ENCODE measurements at regions not wholly inside any gene's neighbourhood (a gene's known extent, or its start where the extent isn't known, plus 50 kb on each side); places are given as distances from the start of the nearest gene placed in this dataset.

- DNase-seq (ENCODE audit: low spot score) = no peak
Measured at GRCh38 chr11:131234221-131234620, 136.2 kb upstream of the NTM start.

- no peak for DNase-seq (ENCODE audit: low spot score)
Measured at GRCh38 chr11:131235328-131236298, 134.8 kb upstream of the NTM start.

- DNase-seq (ENCODE audit: low spot score) = no peak
Measured at GRCh38 chr11:131240421-131240820, 130.0 kb upstream of the NTM start.

GRCh38 chr11:131242476-131243000 lies 127.9 kb upstream of the NTM start:
- no peak for DNase-seq (ENCODE audit: low spot score)

- no peak for DNase-seq (ENCODE audit: low spot score)
Measured at GRCh38 chr11:131246156-131246555, 124.3 kb upstream of the NTM start.

- DNase-seq (ENCODE audit: low spot score) = peak; percentile 84
Measured at GRCh38 chr11:131246663-131247062, 123.8 kb upstream of the NTM start.

- DNase-seq (ENCODE audit: low spot score) = no peak
Measured at GRCh38 chr11:131248588-131248987, 121.8 kb upstream of the NTM start.

GRCh38 chr11:131253142-131253655 lies 117.2 kb upstream of the NTM start:
- DNase-seq (ENCODE audit: low spot score) = no peak

- peak; percentile 61 for DNase-seq (ENCODE audit: low spot score)
Measured at GRCh38 chr11:131253656-131254151, 116.7 kb upstream of the NTM start.

- no peak for DNase-seq (ENCODE audit: low spot score)
Measured at GRCh38 chr11:131254254-131254653, 116.2 kb upstream of the NTM start.

- peak; percentile 41 for DNase-seq (ENCODE audit: low spot score)
Measured at GRCh38 chr11:131274233-131274632, 96.2 kb upstream of the NTM start.

- peak; percentile 69 for DNase-seq (ENCODE audit: low spot score)
Measured at GRCh38 chr11:131275580-131275979, 94.8 kb upstream of the NTM start.

GRCh38 chr11:131278472-131278871 lies 91.9 kb upstream of the NTM start:
- DNase-seq (ENCODE audit: low spot score) = peak; percentile 84

GRCh38 chr11:131279654-131280384 lies 90.6 kb upstream of the NTM start:
- DNase-seq (ENCODE audit: low spot score) = no peak

GRCh38 chr11:131281316-131281715 lies 89.1 kb upstream of the NTM start:
- DNase-seq (ENCODE audit: low spot score) = no peak

- no peak for DNase-seq (ENCODE audit: low spot score)
Measured at GRCh38 chr11:131284041-131284440, 86.4 kb upstream of the NTM start.

GRCh38 chr11:131288521-131289091 lies 81.8 kb upstream of the NTM start:
- no peak for DNase-seq (ENCODE audit: low spot score)

GRCh38 chr11:131290185-131290584 lies 80.2 kb upstream of the NTM start:
- no peak for DNase-seq (ENCODE audit: low spot score)

GRCh38 chr11:131295986-131296385 lies 74.4 kb upstream of the NTM start:
- DNase-seq (ENCODE audit: low spot score) = peak; percentile 74

GRCh38 chr11:131297441-131297840 lies 73.0 kb upstream of the NTM start:
- no peak for DNase-seq (ENCODE audit: low spot score)

- no peak for DNase-seq (ENCODE audit: low spot score)
Measured at GRCh38 chr11:131299598-131300438, 70.6 kb upstream of the NTM start.
